ENCODE measurements at regions not wholly inside any gene's neighbourhood (a gene's known extent, or its start where the extent isn't known, plus 50 kb on each side); places are given as distances from the start of the nearest gene placed in this dataset.

DNA sequence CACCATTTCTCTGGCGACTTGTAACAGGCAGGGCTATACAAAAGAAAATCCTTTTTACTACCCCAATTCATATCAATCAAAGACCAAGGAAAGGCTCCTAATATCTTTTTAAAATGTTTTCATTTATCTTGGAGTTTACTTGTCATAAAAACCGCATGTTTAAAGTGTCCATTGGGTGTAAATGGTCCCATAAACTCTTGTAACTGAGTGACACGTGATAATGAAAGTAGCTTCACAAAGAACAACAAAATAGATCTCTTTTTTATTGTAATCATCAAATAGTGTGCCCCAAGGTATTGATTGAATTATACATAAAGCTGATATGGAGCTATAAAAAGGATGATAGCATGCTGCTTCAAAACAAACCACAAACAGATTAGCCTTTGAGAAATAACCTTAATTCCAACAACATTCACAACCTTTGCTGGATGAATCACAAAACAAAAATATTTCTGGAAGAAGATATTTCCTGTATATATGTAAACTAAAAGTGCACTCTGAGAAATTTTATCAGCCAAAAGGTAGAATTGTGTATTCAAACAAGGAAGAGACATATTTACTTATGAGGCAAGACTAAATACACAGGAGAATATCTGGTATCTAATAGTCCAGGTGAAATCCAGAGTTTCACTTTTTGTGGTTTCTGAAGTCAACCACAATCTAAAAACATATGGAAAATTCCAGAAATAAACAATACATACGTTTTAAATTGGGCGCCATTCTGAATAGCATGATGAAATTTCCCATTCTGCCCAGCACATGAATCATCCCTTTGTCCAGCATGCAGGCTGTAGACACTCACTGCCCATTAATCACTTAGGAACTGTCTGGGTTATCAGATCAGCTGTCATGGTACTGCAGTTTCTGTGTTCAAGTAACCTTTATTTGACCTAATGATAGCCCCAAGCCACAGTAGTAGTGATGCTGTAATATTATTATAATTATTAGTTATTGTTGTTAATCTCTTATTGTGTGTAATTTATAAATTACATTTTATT, 237.5 kb downstream of the PIK3C3 start:
- Histone ChIP-seq H3K27ac (ENCODE audit: insufficient read depth, low read depth, low read length) (no peak overlapping the region), H3K36me3 (ENCODE audit: control insufficient read depth in 2 of 2, extremely low read depth in 1 of 2, insufficient read depth in 2 of 2, low read length in 2 of 2) (no peaks in the 10 kb centered on the region), H3K9me3 (replicated peaks; ENCODE audit: control insufficient read depth, insufficient read depth, low read length) (no peaks in the 10 kb centered on the region), H2AFZ (ENCODE audit: low read depth, low read length) (no peak overlapping the region), H3K4me3 (replicated peaks in 1 of 3; ENCODE audit: insufficient read depth in 1 of 3, low read depth in 1 of 3, low read length in 3 of 3) (no peak overlapping the region), H3K4me2 (ENCODE audit: insufficient read depth, low read length) (no peak overlapping the region), H3K79me2 (ENCODE audit: control insufficient read depth, insufficient read depth, low read length) (no peaks in the 10 kb centered on the region), H3K9me1 (replicated peaks; ENCODE audit: control insufficient read depth, extremely low read depth, insufficient read depth, low read length) (no peaks in the 10 kb centered on the region), H3K27me3 (ENCODE audit: control insufficient read depth in 2 of 2, insufficient read depth in 2 of 2, low read length in 2 of 2) (no peaks in the 10 kb centered on the region), H4K20me1 (replicated peaks; ENCODE audit: control insufficient read depth, extremely low read depth, insufficient read depth, low read length) (no peaks in the 10 kb centered on the region), H3K9ac (replicated peaks; ENCODE audit: extremely low read depth, insufficient read depth, low read length) (no peak overlapping the region), H3K4me1 (ENCODE audit: control insufficient read depth, extremely low read depth, insufficient read depth, low read length) (no peaks in the 10 kb centered on the region)
- dilution Hi-C loops (cut with MboI; ENCODE audit: extremely low pct_ligation_motif_present, low sequenced_read_pairs) (no loop called here), intact Hi-C loops (cut with micrococcal nuclease) (no loop called here)
- BruUV-seq (replicated peaks), result no TSS peak
- POLR2A ChIA-PET, result no interaction called here
- FAIRE-seq, result no peak
- no peak for TF ChIP-seq EZH2 (IDR thresholded peaks at IDR 0.05; ENCODE audit: borderline replicate concordance, low read depth, low read length, severe bottlenecking)
- TF ChIP-seq GATA2 (IDR thresholded peaks at IDR 0.05; ENCODE audit: insufficient read depth, insufficient read length, low read depth, low read length), result no peak
- TF ChIP-seq MYC (IDR thresholded peaks at IDR 0.05; ENCODE audit: low read depth, low read length), result no peak
- TF ChIP-seq FOS (IDR thresholded peaks at IDR 0.05; ENCODE audit: borderline replicate concordance, insufficient read depth, low read length), result no peak
- TF ChIP-seq CTCF (IDR thresholded peaks at IDR 0.05; ENCODE audit: extremely low read depth in 1 of 2, insufficient read depth in 1 of 2, low read depth in 1 of 2, low read length in 2 of 2), result no peak
- no peak for TF ChIP-seq JUN (IDR thresholded peaks at IDR 0.05; ENCODE audit: borderline replicate concordance, insufficient read depth, insufficient read length, low read depth)
- no peak for TF ChIP-seq POLR2A (IDR thresholded peaks at IDR 0.05; ENCODE audit: low read depth, low read length)
- no peak for DNase-seq (ENCODE audit: low read depth, low spot score)
- CTCF ChIA-PET, result no interaction called here

Measured in endothelial cell of umbilical vein (primary cell).